Natural killer cell (primary cell): ENCODE measurements at regions not wholly inside any gene's neighbourhood (a gene's known extent, or its start where the extent isn't known, plus 50 kb on each side); places are given as distances from the start of the nearest gene placed in this dataset.

Experiments
- ATAC-seq, 3 donors: fragments of 150-1000 bp in 2 of 3; fragments of 200-7000 bp in 1 of 3; cut with Tn5 transposase; 1 replicate in 1 of 3; 2 replicates in 2 of 3; pipeline ENCODE4 v1.10.0; 2021; ENCODE audit warnings: mild to moderate bottlenecking in 2 of 3, moderate library complexity in 2 of 3
- DNase-seq, 2 donors: peaks; one replicate each; pipeline versions ENCODE4 v3.0.0 to v3.0.0-alpha.2; 2013 to 2021; ENCODE audit warnings: mixed read lengths in 1 of 2
- H3K27ac ChIP-seq: one replicate; pipeline ENCODE4 v1.5.1; 2013; ENCODE audit warnings: mild to moderate bottlenecking, low read length
- H3K27me3 ChIP-seq: one replicate; pipeline ENCODE4 v1.6.1; 2013; ENCODE audit warnings: low read length; ENCODE audit not compliant: control insufficient read depth, insufficient read depth
- H3K36me3 ChIP-seq: one replicate; pipeline ENCODE4 v1.6.1; 2013; ENCODE audit warnings: low read length; ENCODE audit not compliant: control insufficient read depth, insufficient read depth
- H3K4me1 ChIP-seq: one replicate; pipeline ENCODE4 v1.6.1; 2013; ENCODE audit warnings: low read length; ENCODE audit not compliant: control insufficient read depth, insufficient read depth
- H3K4me3 ChIP-seq: one replicate; pipeline ENCODE4 v1.5.1; 2013; ENCODE audit warnings: low read length
- H3K9me3 ChIP-seq: one replicate; pipeline ENCODE4 v1.6.1; 2013; ENCODE audit warnings: low read length; ENCODE audit not compliant: control insufficient read depth, insufficient read depth
- H3K27ac Mint-ChIP-seq, 2 donors: one replicate each; pipeline ENCODE4 v1.8.0; 2022; ENCODE audit warnings: mild to moderate bottlenecking in 2 of 2, mixed read lengths in 2 of 2, moderate library complexity in 1 of 2
- H3K27me3 Mint-ChIP-seq, 2 donors: one replicate each; pipeline ENCODE4 v1.8.0; 2022; ENCODE audit warnings: low read depth in 2 of 2, mixed read lengths in 2 of 2
- H3K36me3 Mint-ChIP-seq: one replicate; pipeline ENCODE4 v1.8.0; 2022; ENCODE audit warnings: mixed read lengths
- H3K4me1 Mint-ChIP-seq, 2 donors: one replicate each; pipeline ENCODE4 v1.8.0; 2022; ENCODE audit warnings: mixed read lengths in 2 of 2
- H3K4me3 Mint-ChIP-seq: one replicate; pipeline ENCODE4 v1.8.0; 2022; ENCODE audit warnings: mild to moderate bottlenecking, moderate library complexity, mixed read lengths
- H3K9me3 Mint-ChIP-seq, 2 donors: one replicate each; pipeline ENCODE4 v1.8.0; 2022; ENCODE audit warnings: mixed read lengths in 2 of 2
- CTCF ChIP-seq: fragments of 200-600 bp; IDR thresholded peaks from one replicate; pipeline ENCODE4 v1.8.0; 2022; ENCODE audit warnings: antibody characterized with exemption
- WGBS: methylation state at CpG from one replicate; pipeline ENCODE4 v1.1.7; 2013; ENCODE audit warnings: missing lambda C conversion rate; ENCODE audit not compliant: insufficient coverage; 5-methylcytosine and 5-hydroxymethylcytosine counted together
- intact Hi-C: fragments of 100-400 bp; cut with micrococcal nuclease; formaldehyde crosslinking; loops from one replicate; pipeline ENCODE4 v1.14.2; 2022

GRCh38 chr4:53928825-53929224 lies 135.6 kb downstream of the CHIC2 start:
- Histone ChIP-seq H3K4me1 (no peaks in the 10 kb centered on the region), H3K36me3 (no peaks in the 10 kb centered on the region), H3K4me3 (no peak overlapping the region), H3K27me3 (no peaks in the 10 kb centered on the region), H3K27ac (no peak overlapping the region), H3K9me3 (no peaks in the 10 kb centered on the region)
- DNase-seq (no peak), ATAC-seq (no peak)
- intact Hi-C loops: no loop called here
- TF ChIP-seq CTCF: no peak
- Mint-ChIP-seq H3K27me3 (peaks cover 0 to 7% of the 10 kb centered on the region in 2 donors), H3K4me1 (no peaks in the 10 kb centered on the region), H3K27ac (no peak overlapping the region), H3K9me3 (no peaks in the 10 kb centered on the region), H3K36me3 (no peaks in the 10 kb centered on the region), H3K4me3 (no peak overlapping the region)

- H3K9me3 Mint-ChIP-seq: no peaks in the 10 kb centered on the region
- no peaks in the 10 kb centered on the region for H3K27me3 Mint-ChIP-seq
- ATAC-seq (no peak), DNase-seq (no peak)
- no peak overlapping the region for H3K27ac Mint-ChIP-seq
- Histone ChIP-seq H3K4me3 (no peak overlapping the region), H3K36me3 (no peaks in the 10 kb centered on the region), H3K9me3 (no peaks in the 10 kb centered on the region), H3K27me3 (peaks cover 2% of the 10 kb centered on the region), H3K27ac (no peak overlapping the region), H3K4me1 (no peaks in the 10 kb centered on the region)
- H3K4me1 Mint-ChIP-seq: no peaks in the 10 kb centered on the region
- TF ChIP-seq CTCF: no peak
- H3K4me3 Mint-ChIP-seq: no peak overlapping the region
- 98% methylated on average over 2 of the region's 2 CpGs for WGBS
- H3K36me3 Mint-ChIP-seq: no peaks in the 10 kb centered on the region
- intact Hi-C loops: no loop called here
Measured at GRCh38 chr4:53925050-53925605, 139.3 kb downstream of the CHIC2 start.

GRCh38 chr4:53924333-53925049 lies 139.9 kb downstream of the CHIC2 start:
- H3K36me3 Mint-ChIP-seq: no peaks in the 10 kb centered on the region
- Histone ChIP-seq H3K4me3 (no peak overlapping the region), H3K9me3 (no peaks in the 10 kb centered on the region), H3K27me3 (peaks cover 3% of the 10 kb centered on the region), H3K27ac (no peak overlapping the region), H3K4me1 (no peaks in the 10 kb centered on the region), H3K36me3 (no peaks in the 10 kb centered on the region)
- 91% methylated on average over 7 of the region's 7 CpGs for WGBS
- ATAC-seq (no peak), DNase-seq (no peak)
- no peaks in the 10 kb centered on the region for H3K27me3 Mint-ChIP-seq
- no peak overlapping the region for H3K27ac Mint-ChIP-seq
- H3K9me3 Mint-ChIP-seq: no peaks in the 10 kb centered on the region
- no peaks in the 10 kb centered on the region for H3K4me1 Mint-ChIP-seq
- TF ChIP-seq CTCF: no peak
- H3K4me3 Mint-ChIP-seq: no peak overlapping the region
- intact Hi-C loops: no loop called here

- no peak for ATAC-seq
- H3K27ac Mint-ChIP-seq: no peak overlapping the region
- H3K4me1 ChIP-seq: no peaks in the 10 kb centered on the region
- whole genome bisulfite sequencing: 96% methylated on average over 5 of the region's 5 CpGs
- TF ChIP-seq CTCF: no peak
- no peak for DNase-seq
- H3K27ac ChIP-seq: no peak overlapping the region
- H3K27me3 ChIP-seq: peaks cover 3% of the 10 kb centered on the region
- H3K4me3 Mint-ChIP-seq: no peak overlapping the region
- intact Hi-C loops: no loop called here
- H3K36me3 Mint-ChIP-seq: no peaks in the 10 kb centered on the region
- H3K27me3 Mint-ChIP-seq: peaks cover 0 to 1% of the 10 kb centered on the region in 2 donors
- H3K9me3 ChIP-seq: no peaks in the 10 kb centered on the region
- no peaks in the 10 kb centered on the region for H3K36me3 ChIP-seq
- no peaks in the 10 kb centered on the region for H3K4me1 Mint-ChIP-seq
- H3K9me3 Mint-ChIP-seq: no peaks in the 10 kb centered on the region
- no peak overlapping the region for H3K4me3 ChIP-seq
Measured at GRCh38 chr4:53923921-53924320, 140.5 kb downstream of the CHIC2 start.
